Effector CD8-positive, alpha-beta T cell (primary cell): ENCODE measurements at regions not wholly inside any gene's neighbourhood (a gene's known extent, or its start where the extent isn't known, plus 50 kb on each side); places are given as distances from the start of the nearest gene placed in this dataset.

ENCODE experiments used
- DNase-seq: peaks from one replicate; lab custom pipeline; 2025; lab: John Stamatoyannopoulos, UW

GRCh38 chr9:135239100-135239768 is 151.8 kb downstream of the OLFM1 start:
- no peak for DNase-seq

- no peak for DNase-seq
These were observed 152.3 kb downstream of the OLFM1 start for GRCh38 chr9:135239769-135240141.

GRCh38 chr9:135240222-135240621 is 152.8 kb downstream of the OLFM1 start:
- no peak for DNase-seq

GRCh38 chr9:135240871-135241311 is 153.4 kb downstream of the OLFM1 start:
- no peak for DNase-seq

GRCh38 chr9:135241381-135242048 is 154.0 kb downstream of the OLFM1 start:
- no peak for DNase-seq

- no peak for DNase-seq
These were observed 154.6 kb downstream of the OLFM1 start for GRCh38 chr9:135242049-135242396.

GRCh38 chr9:135242406-135242805 is 154.9 kb downstream of the OLFM1 start:
- DNase-seq, result no peak

GRCh38 chr9:135243201-135244190 is 156.0 kb downstream of the OLFM1 start:
- DNase-seq, result no peak

- DNase-seq, result no peak
These were observed 157.1 kb downstream of the OLFM1 start for GRCh38 chr9:135244271-135245221.

GRCh38 chr9:135245482-135246247 is 158.2 kb downstream of the OLFM1 start:
- no peak for DNase-seq

GRCh38 chr9:135246248-135247205 is 159.1 kb downstream of the OLFM1 start:
- no peak for DNase-seq

GRCh38 chr9:135247227-135247930 is 159.9 kb downstream of the OLFM1 start:
- DNase-seq, result no peak

GRCh38 chr9:135248111-135248510 is 160.6 kb downstream of the OLFM1 start:
- no peak for DNase-seq

- DNase-seq, result no peak
These were observed 161.3 kb downstream of the OLFM1 start for GRCh38 chr9:135248721-135249120.

GRCh38 chr9:135249191-135249590 is 161.7 kb downstream of the OLFM1 start:
- no peak for DNase-seq

- no peak for DNase-seq
These were observed 162.2 kb downstream of the OLFM1 start for GRCh38 chr9:135249711-135250110.

GRCh38 chr9:135251331-135251761 is 163.9 kb downstream of the OLFM1 start:
- no peak for DNase-seq

- no peak for DNase-seq
These were observed 164.7 kb downstream of the OLFM1 start for GRCh38 chr9:135251996-135252760.
